ENCODE measurements at regions not wholly inside any gene's neighbourhood (a gene's known extent, or its start where the extent isn't known, plus 50 kb on each side); places are given as distances from the start of the nearest gene placed in this dataset.

DNA sequence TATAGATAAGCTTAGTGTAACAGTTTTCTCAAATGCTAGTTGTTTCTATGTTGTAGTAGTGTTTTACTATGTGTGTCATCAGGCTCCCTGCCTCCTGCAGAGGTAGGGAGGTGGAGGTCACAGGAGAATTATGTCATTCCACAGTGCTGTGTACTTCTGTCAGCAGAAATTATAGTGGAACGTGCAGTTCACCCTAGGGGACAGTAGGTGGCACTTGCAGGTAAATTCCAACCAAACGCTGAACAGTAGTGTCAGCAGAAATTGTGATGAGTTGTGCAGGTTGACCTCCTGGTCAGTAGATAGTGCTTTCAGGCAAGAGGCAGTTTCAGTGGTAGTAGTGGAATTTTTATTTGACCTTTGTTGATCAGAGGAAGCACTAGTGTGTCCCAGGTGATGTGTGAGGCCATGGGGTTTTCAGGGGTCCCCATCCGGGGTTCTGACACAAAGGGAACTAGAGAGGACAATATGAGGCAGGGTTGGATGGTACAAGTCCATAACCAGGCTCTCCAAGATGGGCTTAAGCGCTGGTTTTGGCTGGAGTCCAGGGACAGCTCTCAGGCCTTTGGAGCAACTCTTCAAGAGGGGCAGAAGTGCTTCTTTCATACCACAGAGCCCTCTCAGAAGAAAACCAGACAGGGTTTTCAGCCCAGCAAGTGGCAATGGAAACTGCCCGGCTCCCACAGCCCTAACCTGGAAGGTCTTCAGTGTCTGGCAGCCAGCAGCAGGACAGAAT lies 402.9 kb downstream of the CYLC2 start:
- TF ChIP-seq, protein P1, sequence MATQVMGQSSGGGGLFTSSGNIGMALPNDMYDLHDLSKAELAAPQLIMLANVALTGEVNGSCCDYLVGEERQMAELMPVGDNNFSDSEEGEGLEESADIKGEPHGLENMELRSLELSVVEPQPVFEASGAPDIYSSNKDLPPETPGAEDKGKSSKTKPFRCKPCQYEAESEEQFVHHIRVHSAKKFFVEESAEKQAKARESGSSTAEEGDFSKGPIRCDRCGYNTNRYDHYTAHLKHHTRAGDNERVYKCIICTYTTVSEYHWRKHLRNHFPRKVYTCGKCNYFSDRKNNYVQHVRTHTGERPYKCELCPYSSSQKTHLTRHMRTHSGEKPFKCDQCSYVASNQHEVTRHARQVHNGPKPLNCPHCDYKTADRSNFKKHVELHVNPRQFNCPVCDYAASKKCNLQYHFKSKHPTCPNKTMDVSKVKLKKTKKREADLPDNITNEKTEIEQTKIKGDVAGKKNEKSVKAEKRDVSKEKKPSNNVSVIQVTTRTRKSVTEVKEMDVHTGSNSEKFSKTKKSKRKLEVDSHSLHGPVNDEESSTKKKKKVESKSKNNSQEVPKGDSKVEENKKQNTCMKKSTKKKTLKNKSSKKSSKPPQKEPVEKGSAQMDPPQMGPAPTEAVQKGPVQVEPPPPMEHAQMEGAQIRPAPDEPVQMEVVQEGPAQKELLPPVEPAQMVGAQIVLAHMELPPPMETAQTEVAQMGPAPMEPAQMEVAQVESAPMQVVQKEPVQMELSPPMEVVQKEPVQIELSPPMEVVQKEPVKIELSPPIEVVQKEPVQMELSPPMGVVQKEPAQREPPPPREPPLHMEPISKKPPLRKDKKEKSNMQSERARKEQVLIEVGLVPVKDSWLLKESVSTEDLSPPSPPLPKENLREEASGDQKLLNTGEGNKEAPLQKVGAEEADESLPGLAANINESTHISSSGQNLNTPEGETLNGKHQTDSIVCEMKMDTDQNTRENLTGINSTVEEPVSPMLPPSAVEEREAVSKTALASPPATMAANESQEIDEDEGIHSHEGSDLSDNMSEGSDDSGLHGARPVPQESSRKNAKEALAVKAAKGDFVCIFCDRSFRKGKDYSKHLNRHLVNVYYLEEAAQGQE (IDR thresholded peaks at IDR 0.05; ENCODE audit: low read depth) = no peak
- no peak for TF ChIP-seq ZBTB7A (IDR thresholded peaks at IDR 0.05; ENCODE audit: low read depth)
- TF ChIP-seq EGR1 (IDR thresholded peaks at IDR 0.05) = no peak
- no peak for TF ChIP-seq TCF12 (IDR thresholded peaks at IDR 0.05; ENCODE audit: low read depth)
- TF ChIP-seq, protein P2, sequence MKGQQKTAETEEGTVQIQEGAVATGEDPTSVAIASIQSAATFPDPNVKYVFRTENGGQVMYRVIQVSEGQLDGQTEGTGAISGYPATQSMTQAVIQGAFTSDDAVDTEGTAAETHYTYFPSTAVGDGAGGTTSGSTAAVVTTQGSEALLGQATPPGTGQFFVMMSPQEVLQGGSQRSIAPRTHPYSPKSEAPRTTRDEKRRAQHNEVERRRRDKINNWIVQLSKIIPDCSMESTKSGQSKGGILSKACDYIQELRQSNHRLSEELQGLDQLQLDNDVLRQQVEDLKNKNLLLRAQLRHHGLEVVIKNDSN (IDR thresholded peaks at IDR 0.05) = no peak
- TF ChIP-seq YY1 (IDR thresholded peaks at IDR 0.05; ENCODE audit: low read depth) = no peak
- TF ChIP-seq NFIC (IDR thresholded peaks at IDR 0.05) = no peak
- TF ChIP-seq, protein P3, sequence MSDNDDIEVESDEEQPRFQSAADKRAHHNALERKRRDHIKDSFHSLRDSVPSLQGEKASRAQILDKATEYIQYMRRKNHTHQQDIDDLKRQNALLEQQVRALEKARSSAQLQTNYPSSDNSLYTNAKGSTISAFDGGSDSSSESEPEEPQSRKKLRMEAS (IDR thresholded peaks at IDR 0.05) = no peak
- peak; percentile 66 for TF ChIP-seq RAD21 (IDR thresholded peaks at IDR 0.05; ENCODE audit: low read depth)
- no peak for TF ChIP-seq FOXM1 (IDR thresholded peaks at IDR 0.05; ENCODE audit: borderline replicate concordance, low read depth)
- TF ChIP-seq CREB1 (IDR thresholded peaks at IDR 0.05; ENCODE audit: low read depth) = no peak
- TF ChIP-seq TAF1 (IDR thresholded peaks at IDR 0.05; ENCODE audit: low read depth) = no peak
- peak; percentile 71 for TF ChIP-seq TEAD4 (IDR thresholded peaks at IDR 0.05)
- TF ChIP-seq CEBPB (IDR thresholded peaks at IDR 0.05) = no peak

DNA sequence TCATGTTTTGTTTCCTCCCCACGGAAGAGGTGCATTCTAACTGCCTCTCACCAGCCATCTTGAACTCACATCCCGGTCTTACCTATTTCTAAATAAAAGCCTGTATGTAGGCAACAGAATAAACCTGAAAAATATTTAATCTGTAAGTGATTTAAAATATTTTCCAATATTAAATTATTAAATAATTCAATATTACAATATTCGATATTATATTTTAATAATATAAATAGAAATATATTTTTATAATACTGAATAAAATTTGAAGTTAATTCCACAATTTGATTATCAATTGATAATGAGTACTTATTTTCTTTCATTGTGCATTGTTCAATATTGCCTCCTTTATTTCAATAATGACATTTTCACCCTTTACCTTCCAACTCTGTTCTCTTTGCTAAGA lies 404.4 kb downstream of the CYLC2 start:
- TF ChIP-seq, protein P3 (IDR thresholded peaks at IDR 0.05) = no peak
- TF ChIP-seq, protein P2 (IDR thresholded peaks at IDR 0.05) = no peak
- TF ChIP-seq RAD21 (IDR thresholded peaks at IDR 0.05; ENCODE audit: low read depth) (no peak), ZBTB7A (IDR thresholded peaks at IDR 0.05; ENCODE audit: low read depth) (no peak), CEBPB (IDR thresholded peaks at IDR 0.05) (no peak), FOXM1 (IDR thresholded peaks at IDR 0.05; ENCODE audit: borderline replicate concordance, low read depth) (no peak), EP300 (IDR thresholded peaks at IDR 0.05; ENCODE audit: borderline replicate concordance) (no peak), NFIC (IDR thresholded peaks at IDR 0.05) (no peak), TCF12 (IDR thresholded peaks at IDR 0.05; ENCODE audit: low read depth) (no peak), YY1 (IDR thresholded peaks at IDR 0.05; ENCODE audit: low read depth) (no peak)

DNA sequence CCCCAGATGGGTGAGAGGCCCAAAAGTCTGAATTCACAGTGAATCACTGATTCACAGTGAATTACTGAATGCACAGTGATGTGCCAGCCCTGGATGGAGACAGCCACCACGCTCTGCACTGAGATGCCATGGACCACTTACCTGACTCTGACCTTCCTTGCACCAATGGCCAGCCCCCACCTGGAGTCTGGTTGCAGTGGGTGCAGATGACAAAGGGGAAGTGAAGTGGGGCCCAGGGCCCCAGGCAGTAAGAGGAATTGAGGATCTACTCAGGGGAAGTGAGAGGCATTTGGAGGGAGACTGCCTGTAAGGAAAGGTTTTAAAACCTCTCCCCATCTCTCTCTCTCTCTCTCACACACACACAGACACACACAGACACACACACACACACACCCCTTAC lies 412.1 kb downstream of the CYLC2 start:
- TF ChIP-seq, protein P3 (IDR thresholded peaks at IDR 0.05) = no peak
- TF ChIP-seq ZBTB7A (IDR thresholded peaks at IDR 0.05; ENCODE audit: low read depth) = no peak
- no peak for TF ChIP-seq FOXM1 (IDR thresholded peaks at IDR 0.05; ENCODE audit: borderline replicate concordance, low read depth)
- no peak for TF ChIP-seq RAD21 (IDR thresholded peaks at IDR 0.05; ENCODE audit: low read depth)
- no peak for TF ChIP-seq TAF1 (IDR thresholded peaks at IDR 0.05; ENCODE audit: low read depth)
- no peak for TF ChIP-seq CREB1 (IDR thresholded peaks at IDR 0.05; ENCODE audit: low read depth)
- TF ChIP-seq, protein P1 (IDR thresholded peaks at IDR 0.05; ENCODE audit: low read depth) = no peak
- TF ChIP-seq TEAD4 (IDR thresholded peaks at IDR 0.05) = no peak
- no peak for TF ChIP-seq YY1 (IDR thresholded peaks at IDR 0.05; ENCODE audit: low read depth)
- TF ChIP-seq, protein P2 (IDR thresholded peaks at IDR 0.05) = no peak
- TF ChIP-seq TCF12 (IDR thresholded peaks at IDR 0.05; ENCODE audit: low read depth) = no peak
- no peak for TF ChIP-seq EP300 (IDR thresholded peaks at IDR 0.05; ENCODE audit: borderline replicate concordance)
- no peak for TF ChIP-seq CEBPB (IDR thresholded peaks at IDR 0.05)

DNA sequence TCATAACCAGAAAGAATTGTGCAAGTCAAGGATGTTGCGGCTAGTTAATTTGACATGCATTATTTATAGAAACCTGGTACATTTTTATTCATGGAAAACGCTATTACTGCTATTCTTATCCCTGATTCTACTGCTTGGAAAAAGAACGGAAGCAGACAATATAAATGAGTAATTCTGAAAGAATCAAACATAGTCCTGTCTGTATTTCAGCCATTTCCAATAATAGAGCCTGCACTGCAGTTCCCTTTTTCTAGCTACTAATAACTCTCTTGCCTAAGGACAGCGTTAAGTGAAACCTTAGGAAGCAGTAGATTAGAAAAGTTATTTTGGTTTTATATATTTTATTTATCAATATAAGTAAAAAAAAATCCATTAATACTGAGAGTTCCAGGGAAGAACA lies 414.9 kb downstream of the CYLC2 start:
- TF ChIP-seq FOXM1 (IDR thresholded peaks at IDR 0.05; ENCODE audit: borderline replicate concordance, low read depth) = no peak
- no peak for TF ChIP-seq YY1 (IDR thresholded peaks at IDR 0.05; ENCODE audit: low read depth)
- TF ChIP-seq ZBTB7A (IDR thresholded peaks at IDR 0.05; ENCODE audit: low read depth) = no peak
- TF ChIP-seq RAD21 (IDR thresholded peaks at IDR 0.05; ENCODE audit: low read depth) = no peak
- TF ChIP-seq NFIC (IDR thresholded peaks at IDR 0.05) = no peak
- TF ChIP-seq TEAD4 (IDR thresholded peaks at IDR 0.05) = no peak
- TF ChIP-seq, protein P1 (IDR thresholded peaks at IDR 0.05; ENCODE audit: low read depth) = no peak
- TF ChIP-seq, protein P3 (IDR thresholded peaks at IDR 0.05) = no peak
- TF ChIP-seq TCF12 (IDR thresholded peaks at IDR 0.05; ENCODE audit: low read depth) = no peak
- no peak for TF ChIP-seq CREB1 (IDR thresholded peaks at IDR 0.05; ENCODE audit: low read depth)
- no peak for TF ChIP-seq EGR1 (IDR thresholded peaks at IDR 0.05)
- no peak for TF ChIP-seq CEBPB (IDR thresholded peaks at IDR 0.05)
- no peak for TF ChIP-seq EP300 (IDR thresholded peaks at IDR 0.05; ENCODE audit: borderline replicate concordance)
